ENCODE measurements at regions not wholly inside any gene's neighbourhood (a gene's known extent, or its start where the extent isn't known, plus 50 kb on each side); places are given as distances from the start of the nearest gene placed in this dataset.
"Not testable (repeated sequence)": the region's sequence is repeated elsewhere in the genome, so short reads cannot be mapped to it uniquely, and the experiment has no call there.

- DNase-seq: no peak
Observed at GRCh38 chrX:65879977-65880799, 159.7 kb downstream of the VSIG4 start.

DNA sequence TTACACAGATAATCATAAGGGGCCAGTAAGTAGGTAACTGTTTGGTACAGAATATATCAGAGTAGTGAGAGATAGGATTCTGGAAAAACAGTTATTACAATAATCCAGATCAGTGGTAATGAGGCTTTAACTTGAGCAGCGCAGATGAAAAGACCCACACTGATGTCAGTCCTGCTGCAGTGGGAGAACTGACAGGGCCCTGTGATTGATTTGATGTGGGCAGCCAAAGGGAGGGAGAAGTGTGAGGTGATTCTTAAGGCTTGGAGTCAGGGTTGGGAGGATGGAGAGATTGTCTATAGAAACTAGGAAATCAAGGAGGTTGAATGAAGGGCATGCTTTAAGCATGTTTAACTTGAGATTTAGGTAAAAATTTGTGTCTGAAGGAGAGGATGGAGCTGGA, 161.4 kb downstream of the VSIG4 start:
- DNase-seq: no peak

DNA sequence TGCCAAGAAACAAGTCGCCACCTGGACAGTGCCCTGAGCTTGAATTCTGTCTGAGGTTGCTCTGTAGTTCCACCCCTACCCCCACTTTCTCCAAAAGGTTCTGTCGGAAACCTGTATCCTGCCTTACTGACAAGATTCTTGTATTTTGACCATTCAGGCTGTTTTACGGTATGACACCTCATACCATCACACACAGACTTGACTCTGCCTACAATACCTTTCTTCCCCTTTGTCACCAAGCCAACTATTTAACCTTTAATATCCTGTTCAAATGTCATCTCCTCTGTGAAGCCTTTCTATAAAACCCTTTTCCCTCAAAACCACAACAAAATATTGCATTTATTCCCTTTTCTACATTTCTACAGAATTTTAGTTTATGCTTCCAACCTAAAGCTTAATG, 161.9 kb downstream of the VSIG4 start:
- DNase-seq: no peak

DNA sequence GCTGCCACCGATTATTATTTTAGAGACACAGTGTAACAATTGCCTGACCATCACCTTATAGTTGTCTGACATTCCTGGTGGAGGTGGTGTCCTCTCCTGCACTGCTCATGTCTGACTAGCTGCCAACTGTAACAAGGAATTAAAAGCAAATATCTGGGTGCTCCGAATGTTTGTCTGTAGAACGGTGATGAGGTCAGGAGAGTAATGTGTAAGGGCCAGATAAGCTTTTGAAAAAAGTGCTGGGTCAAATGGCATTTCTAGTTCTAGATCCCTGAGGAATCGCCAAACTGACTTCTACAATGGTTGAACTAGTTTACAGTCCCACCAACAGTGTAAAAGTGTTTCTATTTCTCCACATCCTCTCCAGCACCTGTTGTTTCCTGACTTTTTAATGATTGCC, 164.3 kb downstream of the VSIG4 start:
- not testable (repeated sequence) for DNase-seq

GRCh38 chrX:65874765-65875164, 165.1 kb downstream of the VSIG4 start:
- DNase-seq: no peak

GRCh38 chrX:65874110-65874509, 165.8 kb downstream of the VSIG4 start:
- DNase-seq: no peak

GRCh38 chrX:65873385-65873784, 166.5 kb downstream of the VSIG4 start:
- no peak for DNase-seq

DNA sequence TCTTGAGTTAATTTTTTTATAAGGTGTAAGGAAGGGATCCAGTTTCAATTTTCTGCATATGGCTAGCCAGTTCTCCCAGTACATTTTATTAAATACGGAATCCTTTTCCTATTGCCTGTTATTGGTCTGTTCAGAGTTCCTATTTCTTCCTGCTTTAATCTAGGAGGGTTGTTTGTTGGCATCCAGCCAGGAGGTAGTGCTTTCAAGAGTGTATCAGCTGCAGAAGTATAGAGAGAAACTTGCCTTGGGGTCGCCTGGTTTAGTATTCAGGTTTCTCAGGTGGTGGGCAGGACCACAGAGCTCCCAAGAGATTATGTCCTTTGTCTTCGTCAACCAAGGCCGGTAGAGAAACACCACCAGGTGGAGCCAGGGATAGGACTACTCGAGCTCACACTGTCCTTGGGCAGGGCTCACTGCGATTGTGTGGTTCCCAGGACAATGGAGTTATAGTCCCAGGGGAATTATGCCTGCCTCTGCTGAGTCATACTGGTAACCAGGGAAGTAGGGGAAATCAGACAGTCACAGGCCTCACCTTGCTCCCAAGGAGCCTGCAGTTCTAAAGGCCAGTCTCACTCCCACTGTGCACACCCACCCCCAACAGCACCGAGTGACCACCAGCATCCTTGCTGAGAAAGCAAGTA, 168.1 kb downstream of the VSIG4 start:
- DNase-seq: no peak

- DNase-seq: not testable (repeated sequence)
Observed at GRCh38 chrX:65870544-65870943, 169.3 kb downstream of the VSIG4 start.

DNA sequence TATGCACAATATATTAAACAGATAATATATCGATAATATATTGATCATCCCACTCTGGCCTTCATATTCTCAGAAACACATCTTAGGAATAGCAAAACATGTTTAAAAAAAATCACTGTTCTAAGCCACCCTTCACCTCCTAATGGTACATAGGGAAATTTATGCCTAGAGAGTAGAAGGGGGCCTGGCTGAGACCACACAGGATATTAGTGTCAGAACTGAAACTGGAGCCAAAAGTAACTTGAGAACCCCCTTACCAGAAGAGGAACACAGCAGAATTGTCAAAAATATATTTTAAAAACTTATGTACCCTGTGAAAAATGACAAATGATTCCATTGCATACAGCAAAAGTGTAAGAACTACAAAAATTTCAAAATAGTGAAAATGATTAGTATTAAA, 173.1 kb downstream of the VSIG4 start:
- DNase-seq: no peak

GRCh38 chrX:65866146-65866545, 173.7 kb downstream of the VSIG4 start:
- peak in 1 of 2 donors; percentile 1 for DNase-seq

DNA sequence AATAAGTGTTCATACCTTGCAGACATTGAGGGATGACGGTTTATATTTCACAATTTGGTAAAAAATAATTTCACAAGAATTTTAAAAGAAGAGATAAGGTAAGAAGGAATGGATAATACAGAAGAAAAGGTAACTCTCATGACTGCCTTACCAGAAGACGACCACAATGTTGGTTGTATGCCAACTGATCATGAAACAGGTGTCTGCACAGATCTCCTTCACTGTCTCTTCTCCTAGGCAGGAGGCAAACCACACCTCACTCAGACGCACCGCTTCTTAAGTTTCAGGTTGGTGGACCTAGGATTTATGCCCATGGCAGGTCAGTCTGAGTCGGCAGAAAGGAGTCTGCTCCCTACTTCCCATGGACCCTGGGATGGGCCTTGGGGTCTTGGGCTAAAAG, 177.2 kb downstream of the VSIG4 start:
- no peak for DNase-seq

GRCh38 chrX:65859299-65859698, 180.6 kb downstream of the VSIG4 start:
- DNase-seq: no peak

- not testable (repeated sequence) for DNase-seq
Observed at GRCh38 chrX:65854437-65854836, 185.4 kb downstream of the VSIG4 start.

DNA sequence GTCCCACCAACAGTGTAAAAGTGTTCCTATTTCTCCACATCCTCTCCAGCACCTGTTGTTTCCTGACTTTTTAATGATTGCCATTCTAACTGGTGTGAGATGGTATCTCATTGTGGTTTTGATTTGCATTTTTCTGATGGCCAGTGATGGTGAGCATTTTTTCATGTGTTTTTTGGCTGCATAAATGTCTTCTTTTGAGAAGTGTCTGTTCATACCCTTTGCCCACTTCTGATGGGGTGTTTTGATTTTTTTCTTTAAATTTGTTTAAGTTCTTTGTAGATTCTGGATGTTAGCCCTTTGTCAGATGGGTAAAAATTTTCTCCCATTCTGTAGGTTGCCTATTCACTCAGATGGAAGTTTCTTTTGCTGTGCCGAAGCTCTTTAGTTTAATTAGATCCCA, 183.9 kb downstream of the MSN start:
- not testable (repeated sequence) for DNase-seq

GRCh38 chrX:65850821-65851220, 183.4 kb downstream of the MSN start:
- DNase-seq: not testable (repeated sequence)

DNA sequence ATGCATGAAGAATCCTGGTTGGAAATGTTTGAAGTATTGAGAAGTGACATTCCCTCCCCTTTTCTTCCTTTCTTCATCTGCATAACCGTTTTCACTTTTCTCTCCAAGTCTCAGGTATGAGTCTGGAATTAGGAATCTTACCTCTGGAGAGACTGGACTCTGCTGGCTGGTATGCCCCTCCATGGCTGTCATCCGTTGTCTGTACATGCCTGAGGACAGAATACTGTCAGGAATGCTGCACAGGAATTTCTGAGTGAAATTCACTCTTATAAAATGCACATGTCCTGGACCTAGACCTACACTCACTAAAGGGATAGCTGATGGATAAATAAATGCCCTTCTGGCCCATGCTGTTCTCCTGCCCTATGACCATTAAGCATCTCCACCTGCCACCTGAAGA, 179.5 kb downstream of the MSN start:
- no peak for DNase-seq

GRCh38 chrX:65841263-65841662, 173.8 kb downstream of the MSN start:
- DNase-seq: no peak

DNA sequence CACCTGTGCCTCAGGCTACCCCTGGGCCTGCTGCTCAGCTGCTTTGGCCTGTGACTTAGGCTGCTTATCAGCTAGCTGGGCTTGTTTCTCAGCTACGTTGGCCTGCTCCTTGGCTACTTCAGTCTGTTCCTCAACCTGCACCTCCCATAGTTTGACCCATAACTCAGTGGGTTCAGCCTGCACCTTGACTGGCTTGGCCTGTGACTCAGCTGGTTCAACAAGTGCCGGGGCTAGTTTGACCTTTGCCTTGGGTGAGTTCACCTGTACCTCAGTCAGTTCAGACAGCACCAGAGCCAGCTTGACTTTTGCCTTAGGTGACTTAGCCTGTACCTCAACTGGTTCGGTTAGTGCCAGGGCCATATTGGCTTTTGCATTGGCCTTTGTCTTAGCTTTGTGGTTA, 171.2 kb downstream of the MSN start:
- DNase-seq: no peak

DNA sequence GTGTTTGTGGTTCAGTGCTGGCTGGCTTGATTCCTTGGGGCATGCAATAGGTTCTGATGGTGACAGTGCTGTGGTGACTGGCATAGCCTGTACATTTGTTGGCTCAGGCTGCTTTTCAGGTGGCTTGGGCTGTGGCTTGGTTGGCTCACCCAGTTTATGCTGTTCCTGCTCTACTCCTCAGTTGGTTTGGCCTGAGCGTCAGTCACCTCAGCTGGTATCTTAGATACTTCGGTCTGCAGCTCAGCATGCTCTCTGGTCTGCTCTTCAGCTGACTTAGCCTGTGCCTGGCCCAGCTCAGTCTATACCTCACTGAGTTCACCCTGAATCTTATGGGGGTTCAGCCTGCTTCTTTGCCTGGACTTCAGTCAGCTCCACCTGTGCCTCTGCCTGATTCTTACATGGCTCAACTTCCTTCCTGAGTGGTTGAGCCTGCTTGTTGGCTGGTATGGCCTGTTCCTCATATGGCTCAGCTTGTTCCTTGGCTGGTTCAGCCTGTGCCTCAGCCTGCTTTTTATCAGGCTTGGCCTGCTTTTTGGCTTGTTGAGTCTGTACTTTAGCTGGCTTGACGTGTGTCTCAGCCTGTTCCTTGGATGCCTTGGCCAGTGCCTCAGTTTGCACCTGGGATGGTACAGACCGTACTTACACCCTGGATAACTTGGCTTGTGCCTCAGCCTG, 170.6 kb downstream of the MSN start:
- DNase-seq: no peak

DNA sequence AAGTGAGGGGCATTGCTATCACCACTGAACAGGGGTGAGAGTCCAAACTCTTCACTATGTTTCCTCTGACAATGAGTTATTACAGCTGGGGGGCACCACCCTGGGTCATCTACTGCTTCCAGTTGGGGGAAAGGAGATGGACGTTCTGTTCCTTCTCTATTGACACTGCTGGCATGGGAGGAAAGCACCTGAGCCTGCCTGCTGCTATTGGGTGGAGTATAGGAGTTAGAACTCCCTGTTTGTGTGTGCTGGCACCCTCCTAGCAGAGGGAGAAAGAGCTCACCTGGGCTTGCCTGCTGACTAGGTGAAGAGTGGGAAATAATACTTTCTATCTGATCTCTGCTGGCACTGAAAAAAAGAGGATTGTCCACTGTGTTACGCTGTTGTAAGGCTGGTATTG, 163.8 kb downstream of the MSN start:
- no peak for DNase-seq

GRCh38 chrX:65828599-65828998, 161.1 kb downstream of the MSN start:
- no peak for DNase-seq

DNA sequence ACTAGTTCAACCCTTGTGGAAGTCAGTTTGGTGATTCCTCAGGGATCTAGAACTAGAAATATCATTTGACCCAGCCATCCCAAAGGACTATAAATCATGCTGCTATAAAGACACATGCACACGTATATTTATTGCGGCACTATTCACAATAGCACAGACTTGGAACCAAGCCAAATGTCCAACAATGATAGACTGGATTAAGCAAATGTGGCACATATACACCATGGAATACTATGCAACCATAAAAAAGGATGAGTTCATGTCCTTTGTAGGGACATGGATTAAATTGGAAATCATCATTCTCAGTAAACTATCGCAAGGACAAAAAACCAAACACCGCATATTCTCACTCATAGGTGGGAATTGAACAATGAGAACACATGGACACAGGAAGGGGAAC, 157.8 kb downstream of the MSN start:
- not testable (repeated sequence) for DNase-seq
